K562 (cell line): ENCODE measurements at regions not wholly inside any gene's neighbourhood (a gene's known extent, or its start where the extent isn't known, plus 50 kb on each side); places are given as distances from the start of the nearest gene placed in this dataset.

Experiments used
- ATAC-seq: fragments of 200-7000 bp; cut with Tn5 transposase; 3 replicates; pipeline ENCODE4 v1.9.1; 2020; ENCODE audit warnings: moderate library complexity
- BruUV-seq: library from RNA; stranded (reverse); fragments of 400-500 nt; replicated peaks from 2 replicates; lab custom pipeline; 2021; lab: Mats Ljungman, UMichigan
- CTCF ChIA-PET: fragments of 300-600 bp; formaldehyde crosslinking; extraction: SDS; loops from one replicate; lab custom pipeline; 2021; ENCODE audit warnings: low intra/inter-chr PET ratio; lab: Yijun Ruan, JAX
- POLR2A ChIA-PET: fragments of 300-600, 350-650 bp; sonication (Branson Sonifier 250); formaldehyde crosslinking; extraction: SDS; loops from one replicate; lab custom pipeline; 2021; ENCODE audit warnings: antibody characterized with exemption, inconsistent platforms; lab: Yijun Ruan, JAX
- DNase-seq, 4 experiments: peaks; one replicate each; pipeline versions ENCODE4 v3.0.0 to v3.0.0-alpha.2; 2011 to 2018; ENCODE audit warnings: low spot score in 3 of 4, mixed read lengths in 3 of 4; ENCODE audit errors: extremely low read depth in 1 of 4
- FAIRE-seq: peaks from 2 replicates; lab custom pipeline; 2011; peaks lifted over from hg19 to GRCh38; lab: Jason Lieb, UNC
- H2AFZ ChIP-seq: 2 replicates; pipeline ENCODE4 v1.6.0; 2011; ENCODE audit warnings: low read depth, low read length, control low read depth, inconsistent platforms
- H3K27ac ChIP-seq: fragments of 200-600 bp; 3 replicates; pipeline ENCODE4 v1.8.0; 2011; ENCODE audit warnings: low read depth, mild to moderate bottlenecking, control low read depth, inconsistent platforms, low read length, moderate library complexity, mixed read lengths; ENCODE audit errors: extremely low read depth
- H3K27me3 ChIP-seq, 2 experiments: fragments of 300-600 bp in 1 of 2; 2 replicates in 1 of 2; 3 replicates in 1 of 2; pipeline versions ENCODE4 v1.6.0 to v1.8.0; 2011; ENCODE audit warnings: inconsistent platforms in 2 of 2, low read length in 2 of 2, mild to moderate bottlenecking in 1 of 2, mixed read lengths in 1 of 2, moderate library complexity in 1 of 2; ENCODE audit not compliant: control insufficient read depth in 2 of 2, insufficient read depth in 2 of 2
- H3K36me3 ChIP-seq: fragments of 300-600 bp; 3 replicates; pipeline ENCODE4 v1.8.0; 2011; ENCODE audit warnings: mild to moderate bottlenecking, low read length, inconsistent platforms; ENCODE audit not compliant: control insufficient read depth, insufficient read depth
- H3K4me1 ChIP-seq, 2 experiments: fragments of 200-600 bp in 1 of 2; replicated peaks in 1 of 2; 2 replicates in 1 of 2; 3 replicates in 1 of 2; pipeline versions ENCODE4 v1.5.1 to v1.8.0; 2011; ENCODE audit warnings: inconsistent platforms in 2 of 2, low read length in 2 of 2, mild to moderate bottlenecking in 1 of 2, mixed read lengths in 1 of 2, moderate library complexity in 1 of 2; ENCODE audit not compliant: control insufficient read depth in 2 of 2, insufficient read depth in 2 of 2
- H3K4me2 ChIP-seq: 2 replicates; pipeline ENCODE4 v1.6.1; 2011; ENCODE audit warnings: low read length, control low read depth, inconsistent platforms, mixed read lengths; ENCODE audit not compliant: insufficient read depth
- H3K4me3 ChIP-seq: fragments of 200-600 bp; sonication (generic), shearing (Covaris generic); 2 replicates; pipeline ENCODE4 v1.5.1; 2016; ENCODE audit warnings: control low read depth, inconsistent platforms
- H3K79me2 ChIP-seq: fragments of 200-600 bp; 3 replicates; pipeline ENCODE4 v1.8.0; 2011; ENCODE audit warnings: low read length, inconsistent platforms; ENCODE audit not compliant: control insufficient read depth, insufficient read depth
- H3K9ac ChIP-seq, 2 experiments: 2 replicates each; pipeline versions ENCODE4 v1.6.0 to v1.6.1; 2011; ENCODE audit warnings: low read depth in 2 of 2, low read length in 2 of 2, control low read depth in 1 of 2, inconsistent platforms in 1 of 2, mild to moderate bottlenecking in 1 of 2, mixed read lengths in 1 of 2; ENCODE audit not compliant: insufficient read depth in 1 of 2
- H3K9me1 ChIP-seq: one replicate; pipeline ENCODE4 v1.6.0; 2011; ENCODE audit warnings: inconsistent platforms, mild to moderate bottlenecking, low read length, moderate library complexity; ENCODE audit not compliant: control insufficient read depth, insufficient read depth
- H3K9me3 ChIP-seq: replicated peaks from 2 replicates; pipeline ENCODE4 v1.5.1; 2011; ENCODE audit warnings: low read depth, low read length, inconsistent platforms; ENCODE audit not compliant: control insufficient read depth, insufficient read depth
- H4K20me1 ChIP-seq: replicated peaks from 2 replicates; pipeline ENCODE4 v1.6.1; 2011; ENCODE audit warnings: low read length, inconsistent platforms, mixed read lengths; ENCODE audit not compliant: control insufficient read depth, insufficient read depth
- CSDE1 ChIP-seq, 2 experiments: fragments of 450-650 bp; IDR thresholded peaks; 2 replicates each; pipeline ENCODE4 v1.6.1; 2016; ENCODE audit warnings: mild to moderate bottlenecking in 1 of 2
- EHMT2 ChIP-seq: fragments of 450-650 bp; IDR thresholded peaks from 2 replicates; pipeline ENCODE4 v1.6.1; 2018; ENCODE audit warnings: antibody characterized with exemption
- HSF4 ChIP-seq: fragments of 250-450 bp; sonication (Bioruptor Pico); IDR thresholded peaks from 2 replicates; pipeline ENCODE4 v2.1.2; 2022; ENCODE audit warnings: mild to moderate bottlenecking, moderate library complexity, borderline replicate concordance
- MAFF ChIP-seq: IDR thresholded peaks from 2 replicates; pipeline ENCODE4 v1.6.1; 2012; ENCODE audit warnings: low read length, improper control_type of control experiment
- NCOR1 ChIP-seq: fragments of 450-650 bp; IDR thresholded peaks from 2 replicates; pipeline ENCODE4 v1.6.1; 2016; ENCODE audit warnings: mild to moderate bottlenecking, moderate library complexity
- RERE ChIP-seq: sonication (generic); formaldehyde crosslinking; IDR thresholded peaks from 2 replicates; pipeline ENCODE4 v1.8.0; 2023; ENCODE audit warnings: missing genetic modification reagents, mild to moderate bottlenecking, borderline replicate concordance
- STAG1 ChIP-seq: sonication (generic); formaldehyde crosslinking; IDR thresholded peaks from 2 replicates; pipeline ENCODE4 v1.5.0; 2020; ENCODE audit warnings: missing genetic modification reagents, borderline replicate concordance
- ZFP36 ChIP-seq: fragments of 150-350 bp; IDR thresholded peaks from 2 replicates; pipeline ENCODE4 v1.6.1; 2018; ENCODE audit warnings: low read length, low read depth; ENCODE audit not compliant: partially characterized antibody
- WGBS: fragments of 100-300 bp; shearing (Covaris generic); methylation state at CpG from one replicate; pipeline ENCODE4 v1.1.6; 2016; ENCODE audit warnings: low coverage, mixed read lengths; ENCODE audit not compliant: insufficient coverage; ENCODE audit errors: missing lambda C conversion rate; 5-methylcytosine and 5-hydroxymethylcytosine counted together
- in situ Hi-C: fragments of 300-500 bp; cut with MboI; formaldehyde crosslinking; loops from 4 replicates; pipeline ENCODE4 v1.15.0; 2018; ENCODE audit warnings: inconsistent platforms, mixed read lengths
- intact Hi-C: fragments of 100-400 bp; cut with micrococcal nuclease; formaldehyde crosslinking; loops from 2 replicates; pipeline ENCODE4 v1.14.2; 2022

GRCh38 chr2:15999596-16000469, 59.5 kb downstream of the MYCN start:
- H3K4me1 ChIP-seq = no peaks in the 10 kb centered on the region
- H3K36me3 ChIP-seq = no peaks in the 10 kb centered on the region
- ChIA-PET POLR2A (interaction anchor here (1.8 kb wide), 1 partner anchor 17 kb away, joined by 5 read pairs; no protein-coding TSS in a partner anchor), CTCF (no interaction called here)
- no peak overlapping the region for H3K9ac ChIP-seq
- intact Hi-C loops (no loop called here), in situ Hi-C loops (no loop called here)
- no peak overlapping the region for H3K4me3 ChIP-seq
- 1% methylated on average over 11 of the region's 11 CpGs for WGBS
- TF ChIP-seq CSDE1 (IDR thresholded peaks at IDR 0.05) = no peak
- no peak for TF ChIP-seq NCOR1
- TF ChIP-seq EHMT2 = no peak
- no peak for ATAC-seq
- no peak overlapping the region for H3K27ac ChIP-seq
- H3K9me1 ChIP-seq = no peaks in the 10 kb centered on the region
- no peaks in the 10 kb centered on the region for H3K9me3 ChIP-seq
- BruUV-seq = no TSS peak
- H2AFZ ChIP-seq = no peak overlapping the region
- no peak for FAIRE-seq
- no peak for DNase-seq
- H3K4me2 ChIP-seq = no peak overlapping the region
- H3K27me3 ChIP-seq = peaks cover 2 to 14% of the 10 kb centered on the region in 2 experiments; a peak in 4 of 5 replicates
- H4K20me1 ChIP-seq = no peaks in the 10 kb centered on the region
- H3K79me2 ChIP-seq = no peaks in the 10 kb centered on the region

- no peak for TF ChIP-seq RERE (CRISPR knock-in tag)
- no peak for TF ChIP-seq ZFP36
- no peak for TF ChIP-seq HSF4
- TF ChIP-seq STAG1 (CRISPR knock-in tag) = no peak
- no peak for TF ChIP-seq MAFF
- Histone ChIP-seq H3K9me3 (no peaks in the 10 kb centered on the region), H3K9me1 (no peaks in the 10 kb centered on the region), H2AFZ (no peak overlapping the region), H3K9ac (no peak overlapping the region), H3K27ac (no peak overlapping the region), H3K79me2 (no peaks in the 10 kb centered on the region), H3K27me3 (peaks cover 4 to 22% of the 10 kb centered on the region in 2 experiments; a peak in 4 of 5 replicates), H3K4me3 (no peak overlapping the region), H3K4me1 (no peaks in the 10 kb centered on the region), H4K20me1 (no peaks in the 10 kb centered on the region), H3K36me3 (no peaks in the 10 kb centered on the region), H3K4me2 (no peak overlapping the region)
- in situ Hi-C loops = no loop called here
- intact Hi-C loops = no loop called here
- 0% methylated on average over 2 of the region's 2 CpGs for WGBS
- no peak for FAIRE-seq
- no peak for ATAC-seq
- DNase-seq = no peak
- no TSS peak for BruUV-seq
- ChIA-PET CTCF (no interaction called here), POLR2A (interaction anchor here (0.6 kb wide), 1 partner anchor 14 kb away, joined by 3 read pairs; no protein-coding TSS in a partner anchor)
Measured at GRCh38 chr2:15997728-15998280, 57.5 kb downstream of the MYCN start.
